HG03196 (cell line): ENCODE measurements at regions not wholly inside any gene's neighbourhood (a gene's known extent, or its start where the extent isn't known, plus 50 kb on each side); places are given as distances from the start of the nearest gene placed in this dataset.
"Not testable (repeated sequence)": the region's sequence is repeated elsewhere in the genome, so short reads cannot be mapped to it uniquely, and the experiment has no call there.

Source experiments
- ATAC-seq: cut with Tn5 transposase; IDR thresholded peaks from one replicate; pipeline ENCODE4 v1.9.1; 2021; ENCODE audit not compliant: unreplicated experiment

- ATAC-seq: no peak
Measured at GRCh38 chr2:52510432-52510831, 1257.2 kb upstream of the CHAC2 start.

DNA sequence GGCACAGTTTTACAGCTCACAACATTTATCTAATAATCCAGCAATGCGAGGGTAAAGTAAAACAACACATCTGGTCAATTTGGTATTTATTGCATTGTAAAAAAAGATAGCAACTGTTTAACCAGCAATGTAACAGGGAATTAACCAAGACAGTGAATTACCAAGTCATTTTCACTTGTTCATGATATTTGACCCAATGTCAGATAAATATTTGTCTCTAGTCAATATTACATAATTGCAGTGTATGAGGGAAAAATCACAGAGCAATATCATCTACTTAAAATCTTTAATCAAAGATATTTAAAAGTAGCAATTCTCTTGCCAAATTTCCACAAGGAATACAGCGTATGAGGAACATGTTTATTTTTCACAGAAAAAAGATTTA is 1265.1 kb upstream of the CHAC2 start:
- no peak for ATAC-seq

DNA sequence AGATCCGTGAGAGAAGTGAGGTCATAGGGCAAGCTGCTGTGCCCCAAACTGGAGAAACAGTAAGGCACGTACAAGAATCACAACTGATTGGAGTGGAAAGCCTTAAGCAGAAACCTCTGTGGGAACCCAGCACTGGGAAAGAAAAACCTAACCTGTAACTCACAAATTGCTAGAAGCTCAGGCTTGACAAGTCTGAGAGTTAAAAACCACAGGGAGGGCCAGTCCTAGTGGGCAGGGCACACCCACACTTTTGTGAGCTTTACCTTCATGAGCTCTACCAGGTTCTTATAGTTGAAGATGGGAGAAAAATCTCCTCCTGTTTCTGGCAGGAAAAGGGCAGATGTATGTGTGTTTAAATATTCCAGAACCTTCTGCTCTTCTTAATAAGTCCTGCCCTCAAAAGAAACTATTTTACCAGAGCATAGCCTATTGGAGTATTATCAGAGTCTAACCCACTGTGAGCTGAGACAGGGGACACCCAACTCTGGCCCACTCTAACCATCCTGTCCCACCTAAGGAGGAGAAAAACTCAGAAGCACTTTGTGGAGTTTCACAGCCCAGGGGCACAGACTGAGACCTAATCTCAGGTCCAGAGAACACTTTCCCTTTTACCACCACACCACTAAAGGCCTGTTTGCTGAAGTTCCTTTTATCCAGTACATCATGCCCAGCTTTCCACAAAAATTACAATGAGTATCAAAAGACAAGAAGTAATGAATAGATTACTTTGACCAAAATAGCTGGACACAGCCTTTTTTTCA is 1265.7 kb upstream of the CHAC2 start:
- no peak for ATAC-seq

DNA sequence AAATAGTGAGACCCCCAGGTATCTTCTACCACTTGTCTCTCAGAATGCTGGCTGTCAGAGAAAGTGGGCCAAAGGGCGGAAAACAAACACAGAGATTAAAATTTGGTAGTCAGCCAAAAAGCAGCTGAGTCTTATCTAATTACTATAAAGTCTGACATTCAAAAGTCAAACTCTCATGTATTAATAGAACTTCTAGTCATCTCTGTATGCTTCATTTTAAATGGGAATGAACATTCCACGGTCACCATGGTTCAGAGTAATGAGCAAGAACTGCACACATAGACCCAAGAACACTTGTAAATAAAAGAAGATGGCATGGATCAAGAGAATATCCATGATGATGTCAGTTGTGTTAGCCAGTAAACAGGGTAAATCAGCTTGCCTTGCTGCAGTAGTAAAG is 1267.0 kb upstream of the CHAC2 start:
- no peak for ATAC-seq

GRCh38 chr2:52498077-52498750 is 1269.4 kb upstream of the CHAC2 start:
- ATAC-seq: no peak

DNA sequence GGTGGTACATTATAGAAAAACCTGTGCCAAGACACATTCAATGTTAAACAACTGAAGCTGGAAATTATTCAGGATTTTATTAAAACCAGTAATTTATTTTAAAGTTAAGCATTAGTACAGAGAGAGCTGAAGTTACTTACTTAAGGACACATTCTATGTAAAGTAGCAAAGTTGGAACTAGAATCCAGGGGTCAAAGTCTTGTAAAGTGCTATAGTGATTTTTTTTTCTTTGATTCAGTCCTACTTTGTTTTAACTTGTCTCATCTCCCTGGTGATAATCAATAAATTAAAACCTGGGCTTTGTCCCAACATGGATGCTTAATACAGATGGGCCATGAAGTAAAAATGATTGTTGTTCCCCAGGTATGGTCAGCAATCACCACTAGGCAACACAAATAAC is 1271.8 kb upstream of the CHAC2 start:
- ATAC-seq: no peak

- ATAC-seq: no peak
Measured at GRCh38 chr2:52477166-52477565, 1290.4 kb upstream of the CHAC2 start.

GRCh38 chr2:52475590-52475989 is 1292.0 kb upstream of the CHAC2 start:
- no peak for ATAC-seq

- ATAC-seq: no peak
Measured at GRCh38 chr2:52474091-52474490, 1293.5 kb upstream of the CHAC2 start.

DNA sequence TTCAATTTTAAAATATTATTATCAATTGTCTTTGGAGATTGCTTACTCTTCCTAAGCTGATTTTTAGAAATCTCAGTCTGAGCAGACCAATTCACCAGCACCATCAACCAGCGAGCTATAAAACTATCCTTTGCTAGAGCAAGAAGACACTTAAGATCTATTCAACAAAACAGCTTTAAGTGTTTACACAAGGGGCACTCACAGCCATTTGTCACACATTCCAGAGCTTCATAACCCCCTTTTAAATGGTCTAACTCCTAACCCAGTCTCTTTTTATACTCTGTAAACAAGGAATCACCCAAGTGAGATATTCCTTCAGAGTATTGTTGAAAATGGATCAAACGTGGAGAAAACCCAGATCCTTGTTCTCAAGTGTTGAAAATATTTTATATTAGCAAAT is 1294.1 kb upstream of the CHAC2 start:
- ATAC-seq: no peak

GRCh38 chr2:52470457-52470856 is 1297.1 kb upstream of the CHAC2 start:
- not testable (repeated sequence) for ATAC-seq

GRCh38 chr2:52467189-52467588 is 1300.4 kb upstream of the CHAC2 start:
- no peak for ATAC-seq

DNA sequence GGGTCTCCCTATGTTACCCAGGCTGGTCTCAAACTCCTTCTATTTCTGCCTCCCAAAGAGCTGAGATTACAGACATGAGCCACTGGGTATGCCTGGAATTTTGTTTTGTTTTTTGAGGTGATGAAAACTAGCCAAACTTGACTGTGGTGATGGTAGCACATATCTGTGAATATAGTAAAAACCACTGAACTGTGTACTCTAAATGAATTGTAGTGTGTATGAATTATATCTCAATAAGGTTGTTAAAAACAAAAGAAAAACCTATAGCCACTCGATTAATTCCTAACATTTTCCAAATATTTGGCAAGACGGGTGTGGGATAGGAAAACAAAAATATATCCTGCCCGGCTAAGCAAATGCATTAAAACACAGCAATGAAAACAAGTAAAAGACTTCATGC is 1302.3 kb upstream of the CHAC2 start:
- no peak for ATAC-seq

GRCh38 chr2:52463457-52463856 is 1304.1 kb upstream of the CHAC2 start:
- no peak for ATAC-seq

GRCh38 chr2:52456561-52457377 is 1310.8 kb upstream of the CHAC2 start:
- no peak for ATAC-seq

DNA sequence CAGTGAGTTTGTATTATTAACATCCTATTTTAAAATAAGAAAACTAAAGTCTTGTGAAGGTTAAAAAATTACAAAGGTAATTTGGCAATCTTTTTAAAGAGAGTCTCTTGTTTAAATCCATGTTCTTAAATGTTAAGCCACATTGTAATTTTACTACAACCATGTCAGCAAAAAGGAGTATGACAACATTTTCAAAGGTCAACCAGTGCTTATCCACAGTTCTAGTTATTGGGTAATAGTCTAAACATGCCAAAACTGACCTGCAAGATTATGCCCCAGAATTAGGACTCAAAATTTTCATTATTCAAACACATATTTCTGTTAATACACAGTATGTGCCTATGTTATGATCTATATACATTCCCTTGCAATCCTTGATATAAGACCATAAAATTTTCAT is 1312.6 kb upstream of the CHAC2 start:
- ATAC-seq: no peak

DNA sequence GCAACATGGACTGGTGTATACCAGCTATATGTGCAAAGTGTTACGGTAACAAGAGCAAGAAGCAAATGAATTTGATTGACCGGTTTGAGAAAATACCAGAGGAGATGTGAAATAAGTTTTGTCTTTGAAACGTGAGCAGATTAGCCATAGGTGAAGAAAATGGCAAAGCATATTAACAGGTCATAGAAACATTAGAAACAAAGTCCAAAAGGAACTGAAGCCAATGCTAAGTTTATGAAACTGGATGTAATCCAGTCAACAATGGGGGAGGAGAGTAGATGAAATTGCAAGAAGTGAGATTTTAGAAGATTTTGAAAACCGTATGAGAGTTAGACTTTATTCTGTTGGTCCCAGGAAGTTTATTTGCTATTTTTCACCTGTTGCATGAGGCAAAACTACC is 1315.4 kb upstream of the CHAC2 start:
- no peak for ATAC-seq

DNA sequence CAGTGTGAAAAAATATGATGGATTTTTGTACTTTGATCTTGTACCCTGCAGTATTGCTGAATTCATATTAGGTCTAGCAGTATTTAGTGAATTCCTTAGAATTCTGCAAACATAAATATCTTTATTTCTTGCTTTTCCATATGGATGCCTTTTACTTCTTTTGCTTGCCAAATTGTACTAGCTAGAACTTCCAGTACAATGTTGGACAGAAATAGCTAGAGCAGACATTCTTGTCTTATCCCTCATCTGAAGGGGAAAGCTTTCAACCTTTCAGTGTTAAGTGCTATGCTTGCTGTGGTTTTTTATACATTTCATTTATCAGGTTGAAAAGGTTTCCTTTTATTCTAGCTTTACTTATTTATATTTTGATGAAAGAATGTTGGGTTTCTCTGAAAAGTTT is 1321.9 kb upstream of the CHAC2 start:
- no peak for ATAC-seq

DNA sequence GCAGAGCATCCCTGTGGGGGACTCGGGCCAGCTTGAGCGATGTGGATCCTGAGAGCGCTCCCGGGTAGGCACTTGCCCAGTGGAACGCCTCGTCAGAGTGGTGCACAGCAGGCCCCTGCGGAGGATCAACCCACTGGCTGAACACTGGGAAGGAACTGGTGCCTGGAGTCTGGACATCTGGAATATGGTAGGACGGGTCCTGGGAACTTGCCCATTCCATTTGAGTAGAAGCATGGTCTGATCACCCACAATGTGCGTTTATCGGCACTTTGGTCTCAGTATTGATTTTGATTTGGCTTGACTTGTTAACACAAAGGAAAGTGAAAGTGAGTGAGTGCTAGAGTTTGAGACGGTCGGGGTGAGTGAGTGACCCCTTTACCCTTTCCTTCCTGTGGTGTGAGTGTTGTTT is 1336.2 kb upstream of the CHAC2 start:
- ATAC-seq: no peak

DNA sequence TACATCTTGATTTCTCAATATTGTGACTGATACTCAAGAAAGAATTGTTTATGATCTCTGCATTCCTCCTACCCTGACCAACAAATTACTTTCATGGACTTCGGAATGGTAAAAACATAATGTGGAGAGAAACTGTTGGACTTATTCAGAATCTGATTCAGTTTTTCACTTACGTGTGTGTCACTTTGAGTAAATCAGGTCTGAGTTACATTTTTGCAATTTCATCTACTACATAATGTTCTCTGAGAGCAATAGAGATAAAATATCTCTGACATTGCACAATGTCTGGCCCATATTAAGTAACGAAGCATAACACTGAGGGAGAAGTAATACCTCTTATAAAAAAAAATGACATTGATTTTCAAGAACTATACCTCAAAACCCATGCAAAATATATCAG is 1337.9 kb upstream of the CHAC2 start:
- no peak for ATAC-seq

DNA sequence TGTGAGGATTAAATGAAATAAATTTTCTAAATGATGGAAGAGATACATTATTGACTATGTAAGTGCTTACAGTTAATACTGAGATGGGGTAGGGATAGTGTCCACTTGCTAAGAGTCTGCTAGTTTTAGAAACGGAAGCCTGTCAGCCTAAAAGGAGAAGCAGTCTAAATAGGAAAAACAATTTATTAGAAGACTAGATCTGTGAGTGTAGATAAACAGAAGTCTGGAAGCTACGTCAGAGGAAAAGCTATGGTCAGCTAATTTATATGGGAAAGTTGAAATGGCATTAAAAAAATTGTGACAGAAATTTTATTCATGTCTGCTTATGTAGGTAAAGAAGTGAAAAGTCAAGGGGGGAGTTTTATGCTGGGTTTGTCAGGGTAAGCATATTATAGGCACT is 1338.4 kb upstream of the CHAC2 start:
- ATAC-seq: no peak

DNA sequence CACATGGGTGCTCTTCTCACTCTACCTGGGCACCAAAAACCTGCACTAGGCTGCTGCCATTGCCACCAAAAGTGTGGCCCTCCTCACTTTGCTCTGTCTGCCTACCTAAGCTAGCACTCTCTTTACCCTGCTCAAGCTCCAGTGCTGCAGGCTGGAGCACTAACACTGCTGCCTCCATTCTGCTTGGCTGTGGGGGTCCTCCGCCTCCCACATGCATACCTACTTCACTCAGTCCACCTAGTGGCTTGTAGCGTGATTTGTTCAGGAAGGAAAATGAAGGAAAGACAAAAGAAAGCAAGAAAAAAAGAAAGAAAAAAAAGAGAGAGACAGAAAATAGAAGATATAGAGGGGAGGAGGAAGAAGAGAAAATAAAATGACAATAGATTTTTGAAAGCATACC is 1339.4 kb upstream of the CHAC2 start:
- no peak for ATAC-seq
